Naive thymus-derived CD4-positive, alpha-beta T cell (primary cell): ENCODE measurements at regions not wholly inside any gene's neighbourhood (a gene's known extent, or its start where the extent isn't known, plus 50 kb on each side); places are given as distances from the start of the nearest gene placed in this dataset.

Experiments
- ATAC-seq: fragments of 150-1000 bp; cut with Tn5 transposase; 2 replicates; pipeline ENCODE4 v1.10.0; 2021; ENCODE audit warnings: mild to moderate bottlenecking, moderate library complexity
- CTCF ChIA-PET: fragments of 350-600 bp; sonication (Branson Sonifier 250); formaldehyde crosslinking; loops from one replicate; lab custom pipeline; 2021; ENCODE audit warnings: antibody characterized with exemption; lab: Charles Lee
- POLR2A ChIA-PET: fragments of 350-600 bp; sonication (Branson Sonifier 250); formaldehyde crosslinking; loops from one replicate; lab custom pipeline; 2021; ENCODE audit warnings: antibody characterized with exemption, inconsistent platforms; lab: Charles Lee
- DNase-seq, 9 donors: peaks; one replicate each; pipeline versions ENCODE4 v3.0.0 to v3.0.0-alpha.2; 2020 to 2022; ENCODE audit warnings: mixed read lengths in 1 of 9
- H3K27ac ChIP-seq: one replicate; pipeline ENCODE4 v1.7.0; 2013; ENCODE audit warnings: mild to moderate bottlenecking, low read depth, low read length, moderate library complexity
- H3K27me3 ChIP-seq, 2 donors: one replicate each; pipeline ENCODE4 v1.7.0; 2013; ENCODE audit warnings: low read length in 2 of 2, mild to moderate bottlenecking in 2 of 2, moderate library complexity in 2 of 2; ENCODE audit not compliant: control insufficient read depth in 2 of 2, insufficient read depth in 2 of 2
- H3K36me3 ChIP-seq, 3 experiments: 1 replicate in 2 of 3; 2 replicates in 1 of 3; pipeline ENCODE4 v1.7.0; 2013; ENCODE audit warnings: low read length in 3 of 3, mild to moderate bottlenecking in 3 of 3, moderate library complexity in 1 of 3; ENCODE audit not compliant: insufficient read depth in 3 of 3, control insufficient read depth in 2 of 3
- H3K4me1 ChIP-seq, 2 donors: one replicate each; pipeline ENCODE4 v1.7.0; 2013; ENCODE audit warnings: low read length in 2 of 2, mild to moderate bottlenecking in 2 of 2, moderate library complexity in 1 of 2; ENCODE audit not compliant: control insufficient read depth in 2 of 2, insufficient read depth in 2 of 2
- H3K4me3 ChIP-seq: 2 replicates; pipeline ENCODE4 v1.7.0; 2013; ENCODE audit warnings: mild to moderate bottlenecking, low read length
- H3K9me3 ChIP-seq, 3 experiments: 1 replicate in 2 of 3; 2 replicates in 1 of 3; pipeline ENCODE4 v1.7.0; 2013; ENCODE audit warnings: low read length in 3 of 3; ENCODE audit not compliant: control insufficient read depth in 2 of 3
- H3K27ac Mint-ChIP-seq, 9 donors: one replicate each; pipeline ENCODE4 v1.8.0; 2020 to 2022; ENCODE audit warnings: mixed read lengths in 9 of 9, mild to moderate bottlenecking in 8 of 9, moderate library complexity in 5 of 9, inconsistent platforms in 2 of 9
- H3K27me3 Mint-ChIP-seq, 5 donors: one replicate each; pipeline ENCODE4 v1.8.0; 2021 to 2022; ENCODE audit warnings: mixed read lengths in 5 of 5, mild to moderate bottlenecking in 1 of 5
- H3K36me3 Mint-ChIP-seq, 5 donors: one replicate each; pipeline ENCODE4 v1.8.0; 2020 to 2022; ENCODE audit warnings: mixed read lengths in 5 of 5, mild to moderate bottlenecking in 3 of 5, inconsistent platforms in 1 of 5
- H3K4me1 Mint-ChIP-seq, 7 donors: one replicate each; pipeline ENCODE4 v1.8.0; 2020 to 2022; ENCODE audit warnings: mixed read lengths in 7 of 7, mild to moderate bottlenecking in 3 of 7, inconsistent platforms in 1 of 7
- H3K4me3 Mint-ChIP-seq, 10 donors: one replicate each; pipeline ENCODE4 v1.8.0; 2020 to 2022; ENCODE audit warnings: mild to moderate bottlenecking in 10 of 10, mixed read lengths in 10 of 10, moderate library complexity in 6 of 10, inconsistent platforms in 2 of 10
- H3K9me3 Mint-ChIP-seq, 11 donors: one replicate each; pipeline ENCODE4 v1.8.0; 2020 to 2022; ENCODE audit warnings: mixed read lengths in 11 of 11, mild to moderate bottlenecking in 4 of 11, inconsistent platforms in 1 of 11, moderate library complexity in 1 of 11
- intact Hi-C, 2 donors: fragments of 100-400 bp; cut with micrococcal nuclease; formaldehyde crosslinking; loops; one replicate each; pipeline ENCODE4 v1.15.1; 2023

DNA sequence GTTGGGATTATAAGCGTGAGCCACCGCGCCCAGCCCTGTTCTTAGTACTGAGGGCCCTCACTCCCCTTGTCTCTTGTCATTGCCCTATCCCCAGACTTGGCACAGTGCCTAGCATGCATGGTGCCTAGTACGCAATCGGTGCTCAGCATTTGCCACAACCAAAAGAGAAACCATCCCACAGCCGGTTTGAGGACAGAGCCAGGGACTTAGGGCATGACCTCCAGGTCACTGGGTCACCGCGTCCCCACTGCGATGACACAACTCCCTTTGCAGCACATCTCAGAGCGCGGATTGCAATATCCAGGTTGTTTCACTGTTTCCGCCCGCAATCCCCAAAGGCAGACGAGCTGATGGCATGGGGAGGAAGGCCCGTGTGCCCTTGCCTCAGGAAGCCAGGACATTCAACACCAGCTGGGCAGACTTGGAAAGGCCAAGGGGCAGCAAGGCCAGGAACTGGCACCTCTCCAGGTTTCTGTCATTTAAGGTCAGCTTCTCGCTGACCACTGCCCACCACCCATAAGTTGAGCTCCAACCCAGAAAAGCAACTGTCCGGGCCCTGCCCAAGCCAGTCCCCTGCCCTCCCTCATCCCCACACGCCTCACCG is 274.5 kb downstream of the MRTFB start:
- ChIA-PET POLR2A (interaction anchor here (0.6 kb wide), 1 partner anchor 34 kb away, joined by 6 read pairs; no protein-coding TSS in a partner anchor), CTCF (no interaction called here)
- intact Hi-C loops, result no loop called here
- peaks cover 0 to 2% (median 0%) of the 10 kb centered on the region in 5 donors for H3K27me3 Mint-ChIP-seq
- H3K9me3 ChIP-seq, result no peaks in the 10 kb centered on the region
- DNase-seq (no peak), ATAC-seq (no peak)
- H3K4me3 Mint-ChIP-seq, result no peak overlapping the region
- H3K36me3 ChIP-seq, result no peaks in the 10 kb centered on the region
- H3K4me1 ChIP-seq, result no peaks in the 10 kb centered on the region
- H3K4me3 ChIP-seq, result no peak overlapping the region
- peaks cover 0 to 35% (median 22%) of the 10 kb centered on the region in 11 donors for H3K9me3 Mint-ChIP-seq
- H3K27ac ChIP-seq, result no peak overlapping the region
- H3K27ac Mint-ChIP-seq, result no peak overlapping the region
- H3K4me1 Mint-ChIP-seq, result peaks cover 0 to 1% (median 0%) of the 10 kb centered on the region in 7 donors
- H3K36me3 Mint-ChIP-seq, result peaks cover 0 to 15% (median 6%) of the 10 kb centered on the region in 5 donors
- H3K27me3 ChIP-seq, result no peaks in the 10 kb centered on the region

DNA sequence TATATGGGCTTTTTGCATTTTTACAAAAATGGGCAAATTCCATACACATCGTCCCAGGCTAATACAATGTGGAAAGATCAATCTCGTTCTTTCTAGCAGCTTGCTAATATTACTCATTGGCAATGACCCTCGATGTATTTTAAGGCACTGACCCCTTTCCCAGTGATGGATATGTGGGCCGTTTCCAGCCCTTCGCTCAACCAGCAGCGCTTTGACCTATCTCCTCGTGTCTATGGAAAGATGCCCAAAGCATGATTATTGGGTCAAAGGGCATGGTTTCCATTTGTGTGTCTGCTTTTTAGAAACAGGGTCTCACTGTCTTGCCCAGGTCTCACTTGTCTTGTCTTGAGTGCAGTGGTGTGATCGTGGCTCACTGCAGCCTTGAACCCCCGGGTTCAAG is 273.8 kb downstream of the MRTFB start:
- POLR2A ChIA-PET, result no interaction called here
- ATAC-seq (no peak), DNase-seq (no peak)
- H3K9me3 ChIP-seq, result no peaks in the 10 kb centered on the region
- CTCF ChIA-PET, result no interaction called here
- H3K4me3 Mint-ChIP-seq, result no peak overlapping the region
- H3K4me1 ChIP-seq, result no peaks in the 10 kb centered on the region
- no peak overlapping the region for H3K27ac ChIP-seq
- peaks cover 0 to 3% (median 0%) of the 10 kb centered on the region in 5 donors for H3K27me3 Mint-ChIP-seq
- peak overlapping the region in 1 of 9 donors; percentile 59 for H3K27ac Mint-ChIP-seq
- no peaks in the 10 kb centered on the region for H3K27me3 ChIP-seq
- intact Hi-C loops, result no loop called here
- peaks cover 0 to 40% (median 22%) of the 10 kb centered on the region in 11 donors for H3K9me3 Mint-ChIP-seq
- H3K36me3 ChIP-seq, result no peaks in the 10 kb centered on the region
- H3K4me1 Mint-ChIP-seq, result peaks cover 0 to 1% (median 0%) of the 10 kb centered on the region in 7 donors
- H3K36me3 Mint-ChIP-seq, result peaks cover 0 to 17% (median 6%) of the 10 kb centered on the region in 5 donors
- H3K4me3 ChIP-seq, result no peak overlapping the region

DNA sequence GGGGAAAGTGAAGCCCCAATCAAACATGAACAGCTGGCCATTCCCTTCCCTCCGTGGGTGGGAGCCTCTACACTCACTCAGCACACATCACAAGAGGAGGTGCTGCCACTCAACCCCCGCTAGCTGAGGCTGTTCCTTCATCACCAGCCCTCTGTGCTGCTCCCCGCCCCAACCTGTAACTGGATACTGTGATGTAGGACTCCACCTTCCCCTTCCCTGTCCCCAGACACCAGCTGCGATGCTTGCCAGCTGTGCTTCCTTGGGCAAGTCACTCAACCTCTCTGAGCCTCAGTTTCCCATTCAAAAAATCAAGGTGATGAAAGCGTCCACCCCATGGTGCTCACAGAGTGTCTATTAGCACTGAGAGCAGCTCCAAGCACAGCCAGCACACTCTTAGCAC is 273.2 kb downstream of the MRTFB start:
- intact Hi-C loops, result no loop called here
- peaks cover 0 to 43% (median 22%) of the 10 kb centered on the region in 11 donors for H3K9me3 Mint-ChIP-seq
- CTCF ChIA-PET, result no interaction called here

DNA sequence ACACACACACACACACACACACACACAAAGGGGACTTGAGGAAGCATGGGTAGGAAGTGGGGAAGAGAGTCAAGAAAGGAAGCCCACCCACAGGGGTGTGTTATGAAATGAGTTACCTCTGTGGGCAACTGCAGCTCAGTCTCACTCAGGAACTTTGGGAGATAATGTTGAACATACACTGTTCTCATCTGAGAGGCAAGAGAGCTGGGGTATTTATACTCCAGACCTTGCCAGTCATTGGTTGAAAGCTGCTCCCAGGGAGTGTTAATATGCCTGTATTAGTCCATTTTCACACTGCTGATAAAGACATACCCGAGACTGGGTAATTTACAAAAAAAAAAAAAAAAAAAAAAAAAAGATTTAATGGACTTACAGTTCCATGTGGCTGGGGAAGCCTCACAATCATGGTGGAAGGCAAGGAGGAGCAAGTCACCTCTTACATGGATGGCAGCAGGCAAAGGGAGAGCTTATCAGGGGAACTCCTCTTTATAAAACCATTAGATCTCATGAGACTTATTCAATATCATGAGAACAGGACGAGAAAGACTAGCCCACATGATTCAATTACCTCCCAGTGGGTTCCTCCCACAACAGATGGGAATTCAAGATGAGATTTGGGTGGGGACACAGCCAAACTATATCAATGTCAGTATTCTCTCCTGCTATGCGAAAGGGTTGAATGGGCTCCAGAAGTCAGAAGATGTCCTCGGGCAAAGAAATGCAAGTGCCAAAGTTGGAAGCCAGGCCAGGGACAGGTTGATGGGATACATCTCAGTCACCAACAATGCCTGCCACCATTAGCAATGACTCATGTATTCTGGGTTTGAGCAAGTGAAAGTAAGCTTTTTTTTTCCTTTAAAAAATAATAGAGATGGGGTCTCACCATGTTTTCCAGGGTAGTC is 270.5 kb downstream of the MRTFB start:
- intact Hi-C loops, result no loop called here

More for the DNA sequence above, 273.2 kb downstream of the MRTFB start:
- Mint-ChIP-seq H3K27me3 (peaks cover 0 to 4% (median 0%) of the 10 kb centered on the region in 5 donors), H3K4me3 (no peak overlapping the region), H3K36me3 (peaks cover 0 to 17% (median 6%) of the 10 kb centered on the region in 5 donors), H3K4me1 (peaks cover 0 to 1% (median 0%) of the 10 kb centered on the region in 7 donors), H3K27ac (peak overlapping the region in 1 of 9 donors; percentile 38)
- H3K4me1 ChIP-seq, result no peaks in the 10 kb centered on the region
- DNase-seq (no peak), ATAC-seq (no peak)
- H3K4me3 ChIP-seq, result no peak overlapping the region
- POLR2A ChIA-PET, result no interaction called here
- no peaks in the 10 kb centered on the region for H3K27me3 ChIP-seq
- no peaks in the 10 kb centered on the region for H3K9me3 ChIP-seq
- H3K27ac ChIP-seq, result no peak overlapping the region
- no peaks in the 10 kb centered on the region for H3K36me3 ChIP-seq

DNA sequence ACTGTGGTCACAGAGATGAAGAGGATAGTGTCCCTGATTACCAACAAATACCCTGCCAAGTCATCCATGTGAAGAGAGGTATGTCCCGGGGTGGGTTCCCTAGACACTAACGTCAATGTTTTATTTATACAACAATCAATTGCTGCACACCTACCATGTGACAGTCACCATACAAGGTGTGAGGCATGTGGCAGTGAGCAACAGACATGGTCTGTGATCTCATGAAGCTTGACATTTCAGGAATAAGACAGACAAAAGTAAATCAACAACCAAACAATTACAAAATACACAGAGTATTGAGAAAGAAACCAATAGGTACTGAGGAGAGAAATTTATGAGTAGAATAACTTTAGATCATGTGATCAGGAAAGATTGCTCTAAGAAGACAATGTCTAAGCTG is 268.6 kb downstream of the MRTFB start:
- Mint-ChIP-seq H3K4me1 (no peaks in the 10 kb centered on the region), H3K9me3 (peaks cover 0 to 37% (median 20%) of the 10 kb centered on the region in 11 donors), H3K4me3 (no peak overlapping the region), H3K36me3 (peaks cover 0 to 13% (median 6%) of the 10 kb centered on the region in 5 donors), H3K27me3 (peaks cover 0 to 4% (median 0%) of the 10 kb centered on the region in 5 donors), H3K27ac (no peak overlapping the region)
- H3K27me3 ChIP-seq, result no peaks in the 10 kb centered on the region
- H3K9me3 ChIP-seq, result no peaks in the 10 kb centered on the region
- no peaks in the 10 kb centered on the region for H3K4me1 ChIP-seq
- H3K27ac ChIP-seq, result no peak overlapping the region
- ATAC-seq, result no peak
- CTCF ChIA-PET, result no interaction called here
- no peaks in the 10 kb centered on the region for H3K36me3 ChIP-seq
- intact Hi-C loops, result no loop called here
- H3K4me3 ChIP-seq, result no peak overlapping the region
- DNase-seq, result no peak
- POLR2A ChIA-PET, result no interaction called here

More for the DNA sequence above, 270.5 kb downstream of the MRTFB start:
- Histone ChIP-seq H3K4me3 (no peak overlapping the region), H3K9me3 (no peaks in the 10 kb centered on the region), H3K4me1 (no peaks in the 10 kb centered on the region), H3K36me3 (no peaks in the 10 kb centered on the region), H3K27ac (no peak overlapping the region), H3K27me3 (no peaks in the 10 kb centered on the region)
- CTCF ChIA-PET, result interaction anchor here (1.0 kb wide), 1 partner anchor 13 kb away, joined by 3 read pairs; no protein-coding TSS in a partner anchor
- H3K4me1 Mint-ChIP-seq, result peaks cover 0 to 1% (median 0%) of the 10 kb centered on the region in 7 donors
- peaks cover 0 to 4% (median 0%) of the 10 kb centered on the region in 5 donors for H3K27me3 Mint-ChIP-seq
- H3K27ac Mint-ChIP-seq, result no peak overlapping the region
- POLR2A ChIA-PET, result interaction anchor here (0.6 kb wide), 1 partner anchor 37 kb away, joined by 3 read pairs; no protein-coding TSS in a partner anchor
- H3K4me3 Mint-ChIP-seq, result no peak overlapping the region
- ATAC-seq (no peak), DNase-seq (no peak)
- H3K9me3 Mint-ChIP-seq, result peaks cover 0 to 43% (median 22%) of the 10 kb centered on the region in 11 donors
- H3K36me3 Mint-ChIP-seq, result peaks cover 0 to 17% (median 6%) of the 10 kb centered on the region in 5 donors

DNA sequence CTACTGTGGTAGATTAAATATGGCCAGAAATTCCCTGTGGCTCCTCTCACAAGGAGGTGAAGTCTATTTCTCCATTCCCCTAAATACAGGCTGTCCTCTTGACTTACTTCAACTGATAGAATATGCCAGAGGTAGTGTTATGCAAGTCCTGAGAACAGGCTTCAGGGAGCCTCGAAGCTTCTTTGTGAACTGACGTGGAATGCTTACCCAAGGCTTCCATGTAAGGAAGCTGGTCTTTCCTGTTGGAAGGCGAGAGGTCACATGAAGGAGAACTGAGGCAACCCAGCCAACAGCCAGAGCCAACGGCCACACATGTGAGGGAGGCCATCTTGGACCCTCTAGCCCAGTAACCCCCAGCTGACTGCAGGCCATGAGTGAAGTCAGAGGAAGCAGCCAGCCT is 267.9 kb downstream of the MRTFB start:
- POLR2A ChIA-PET, result no interaction called here

More for the DNA sequence above, 267.9 kb downstream of the MRTFB start:
- Mint-ChIP-seq H3K4me3 (no peak overlapping the region), H3K9me3 (peaks cover 0 to 37% (median 20%) of the 10 kb centered on the region in 11 donors), H3K36me3 (peaks cover 0 to 13% (median 6%) of the 10 kb centered on the region in 5 donors), H3K4me1 (no peaks in the 10 kb centered on the region), H3K27ac (no peak overlapping the region), H3K27me3 (peaks cover 0 to 4% (median 0%) of the 10 kb centered on the region in 5 donors)
- no peaks in the 10 kb centered on the region for H3K9me3 ChIP-seq
- ATAC-seq (no peak), DNase-seq (no peak)
- no peak overlapping the region for H3K4me3 ChIP-seq
- H3K27ac ChIP-seq, result no peak overlapping the region
- no peaks in the 10 kb centered on the region for H3K27me3 ChIP-seq
- intact Hi-C loops, result no loop called here
- CTCF ChIA-PET, result no interaction called here
- H3K36me3 ChIP-seq, result no peaks in the 10 kb centered on the region
- H3K4me1 ChIP-seq, result no peaks in the 10 kb centered on the region
